LoVo (cell line): ENCODE measurements at regions not wholly inside any gene's neighbourhood (a gene's known extent, or its start where the extent isn't known, plus 50 kb on each side); places are given as distances from the start of the nearest gene placed in this dataset.
"Not testable (repeated sequence)": the region's sequence is repeated elsewhere in the genome, so short reads cannot be mapped to it uniquely, and the experiment has no call there.

ENCODE experiments used
- DNase-seq: peaks from one replicate; pipeline ENCODE4 v3.0.0-alpha.2; 2016; ENCODE audit warnings: low spot score

DNA sequence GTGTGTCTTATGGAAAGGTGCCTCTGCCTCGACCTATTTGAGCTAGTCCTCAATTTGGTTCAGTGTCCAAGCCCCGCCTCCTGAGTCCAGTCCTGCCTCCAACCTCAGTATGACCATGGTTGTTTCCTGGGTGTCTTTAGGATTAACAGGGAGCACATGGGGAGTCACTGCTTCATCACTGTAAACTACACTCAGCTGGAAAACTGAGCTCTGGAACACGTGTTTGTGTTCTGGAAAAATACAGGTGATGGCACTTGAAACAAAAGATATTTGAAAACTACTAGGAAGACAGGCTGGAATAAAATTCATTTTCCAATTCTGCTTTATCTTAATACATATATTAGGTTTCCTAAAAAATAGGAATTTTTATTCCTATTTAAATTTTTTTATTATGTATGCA, 1187.3 kb upstream of the TMEM132C start:
- DNase-seq = no peak

DNA sequence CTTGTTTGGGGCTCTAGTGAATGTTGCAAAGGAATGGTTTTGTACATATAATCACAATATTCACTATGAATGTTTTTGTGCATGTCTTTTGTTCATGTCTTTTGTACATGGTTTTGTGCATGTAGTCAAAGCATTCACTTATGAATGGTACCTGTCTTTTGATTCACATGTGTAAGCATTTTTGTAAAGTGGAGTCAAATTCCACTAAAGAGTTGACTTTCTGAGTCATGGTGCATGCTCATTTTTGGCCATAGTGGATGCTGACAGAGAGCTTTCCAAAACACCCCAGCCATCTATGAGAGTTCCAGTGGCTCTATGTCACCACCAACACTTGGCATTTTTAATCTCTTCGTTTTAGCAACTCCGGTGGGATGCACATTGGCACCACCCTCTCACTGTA, 1185.9 kb upstream of the TMEM132C start:
- no peak for DNase-seq

DNA sequence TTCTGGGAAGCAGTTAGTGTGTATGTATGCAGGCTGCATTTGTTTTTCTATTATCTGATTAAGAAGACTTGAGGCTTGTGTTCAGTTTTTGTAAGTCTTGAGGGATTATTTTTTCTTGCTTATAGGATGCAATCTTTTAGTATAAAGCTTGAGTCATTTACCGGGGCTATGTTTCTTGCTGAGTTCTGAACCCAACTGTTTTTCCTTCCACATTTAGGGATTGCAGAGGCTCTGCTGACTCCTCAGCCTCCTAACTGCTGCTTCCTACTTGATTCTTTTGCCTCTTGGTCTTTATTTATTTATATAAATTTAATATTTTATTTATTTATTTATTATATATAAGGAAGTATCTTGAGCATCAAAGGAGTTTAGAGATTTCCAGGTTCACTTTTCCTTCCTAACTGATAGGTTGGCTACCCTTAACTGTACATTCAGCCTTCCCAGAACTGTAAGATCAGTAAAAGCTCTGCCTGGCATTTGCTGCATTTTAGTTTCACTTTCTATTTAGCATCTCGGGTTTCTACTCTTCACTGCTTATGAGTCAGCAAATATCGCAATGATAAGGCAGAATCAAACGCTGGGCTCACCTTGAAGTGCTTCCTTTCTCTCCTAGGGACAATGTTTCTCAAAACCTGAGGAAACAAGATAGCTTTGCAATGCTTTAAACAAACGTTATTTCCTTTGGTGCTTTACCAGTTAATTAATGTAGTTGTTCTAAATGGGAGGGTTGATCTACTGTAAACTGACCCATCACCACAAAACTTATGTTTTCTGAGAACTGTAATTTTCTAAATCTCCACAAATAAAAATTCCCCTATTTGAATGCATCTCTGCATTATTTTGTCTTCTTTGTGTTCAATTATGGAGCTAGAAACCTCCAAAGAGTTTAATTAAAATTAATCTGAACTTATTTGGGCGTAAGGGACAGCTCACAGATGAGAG, 1183.7 kb upstream of the TMEM132C start:
- DNase-seq = peak; percentile 92

DNA sequence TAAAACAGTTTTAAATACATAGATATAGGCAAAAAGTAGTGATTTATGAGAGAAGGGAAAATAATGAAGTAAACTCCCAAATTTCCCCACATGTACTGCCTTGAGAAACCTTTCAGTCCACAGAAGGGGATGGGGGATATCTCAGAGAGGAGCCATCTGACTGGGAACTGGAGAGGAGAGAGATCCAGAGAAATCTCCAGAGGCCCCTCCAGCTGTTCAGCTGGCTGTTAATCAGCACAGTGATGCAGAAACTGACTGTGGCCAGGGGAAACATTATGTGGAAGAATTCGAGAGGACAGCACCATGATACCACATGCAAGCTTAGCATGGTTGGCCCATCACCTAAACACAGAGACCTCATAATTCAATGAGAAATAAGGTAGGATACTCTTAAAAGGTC, 1165.9 kb upstream of the TMEM132C start:
- DNase-seq = no peak

DNA sequence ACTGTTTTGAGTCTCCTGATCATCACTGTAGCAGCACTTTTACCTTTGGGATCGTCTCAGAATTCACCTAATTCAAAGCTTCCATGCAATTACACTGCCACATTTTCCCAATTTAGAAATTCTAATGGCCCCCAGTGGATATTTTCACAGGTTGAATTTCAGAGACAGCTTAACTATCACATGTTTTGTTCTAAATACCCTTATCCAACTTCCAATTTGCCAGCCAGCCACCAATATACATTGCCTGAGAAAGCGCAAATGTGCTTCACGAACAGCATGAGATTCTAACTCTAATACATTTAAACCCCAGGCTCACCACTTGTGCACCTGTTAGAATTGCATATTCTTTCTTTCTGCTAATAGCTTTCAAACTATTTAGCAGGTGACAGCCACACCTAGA, 1160.9 kb upstream of the TMEM132C start:
- no peak for DNase-seq

DNA sequence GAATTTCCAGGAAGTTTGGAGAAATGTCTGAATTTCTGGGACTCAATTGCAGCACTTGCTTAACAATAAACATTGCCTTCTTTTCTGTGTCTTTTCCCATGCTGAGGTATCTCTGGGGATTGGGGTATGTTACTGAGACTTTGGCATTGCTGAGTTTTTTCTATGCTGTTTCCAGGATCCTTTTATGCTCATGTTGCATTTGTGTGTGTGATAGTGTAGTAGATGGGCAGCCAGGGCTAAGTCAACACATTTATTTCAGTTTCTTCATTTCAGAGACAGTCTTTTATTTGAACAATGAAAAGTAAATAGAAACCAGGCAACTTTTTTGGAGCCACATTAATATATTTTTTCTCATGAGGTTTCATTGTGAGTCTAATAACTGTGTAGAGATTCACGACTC, 1160.3 kb upstream of the TMEM132C start:
- DNase-seq = no peak

DNA sequence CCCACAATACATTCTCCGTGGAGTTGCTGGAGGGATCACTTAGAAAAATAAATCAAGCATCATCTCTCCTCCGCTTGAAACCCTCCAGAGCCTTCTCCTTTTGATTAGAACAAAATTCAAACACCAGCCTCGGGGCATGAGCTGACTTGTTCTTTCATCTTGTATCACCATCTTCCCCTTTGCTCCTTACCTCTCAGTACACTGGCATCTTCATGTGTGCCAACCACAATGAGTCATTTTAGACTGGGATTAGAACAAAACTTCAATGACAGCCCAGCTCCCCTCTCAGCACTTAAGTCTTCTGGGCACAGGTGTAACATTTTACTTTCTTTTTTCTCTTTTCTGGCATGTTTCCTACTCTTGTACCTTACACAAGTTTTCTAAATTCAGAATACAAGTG, 1159.2 kb upstream of the TMEM132C start:
- DNase-seq = peak; percentile 64

DNA sequence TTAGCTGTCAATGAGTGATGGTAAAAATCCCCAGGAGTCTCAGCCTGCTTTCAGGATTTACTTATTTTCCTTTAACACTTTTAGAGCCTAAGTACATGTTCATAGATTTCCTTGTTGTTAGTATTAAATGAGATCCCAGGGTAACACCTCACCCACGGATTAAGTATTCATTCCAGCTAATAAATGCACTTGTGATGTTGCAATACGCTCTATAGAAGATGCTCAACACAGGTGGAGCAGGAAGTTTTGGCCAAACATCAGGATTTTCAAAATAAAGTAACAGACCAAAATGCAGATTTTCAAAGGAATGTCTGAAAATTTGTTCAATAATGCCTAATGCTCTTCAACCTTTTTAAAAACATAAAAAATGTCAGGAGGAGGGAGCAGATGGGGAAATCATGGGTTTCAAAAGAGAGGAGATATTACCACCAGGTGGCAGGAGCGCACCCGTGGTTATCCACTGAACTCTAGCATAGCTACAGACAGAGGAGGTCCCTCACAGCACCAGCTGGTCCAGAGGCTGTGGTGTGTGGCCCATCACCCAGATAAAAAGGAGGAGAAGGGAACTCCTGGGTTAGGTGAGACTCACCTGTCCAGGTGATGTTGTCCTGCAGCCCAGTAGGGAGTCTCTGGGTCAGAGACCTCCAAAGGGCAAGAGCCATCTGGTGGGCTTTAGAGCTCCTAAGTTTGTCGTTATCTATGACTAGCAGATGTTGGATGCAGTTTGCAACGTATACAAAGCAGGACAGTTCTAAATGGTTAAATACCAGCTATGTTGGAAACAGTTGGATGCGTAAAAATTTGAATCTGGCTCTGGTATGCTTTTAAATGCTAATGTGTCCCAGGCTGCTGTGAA, 1158.4 kb upstream of the TMEM132C start:
- peak; percentile 48 for DNase-seq

DNA sequence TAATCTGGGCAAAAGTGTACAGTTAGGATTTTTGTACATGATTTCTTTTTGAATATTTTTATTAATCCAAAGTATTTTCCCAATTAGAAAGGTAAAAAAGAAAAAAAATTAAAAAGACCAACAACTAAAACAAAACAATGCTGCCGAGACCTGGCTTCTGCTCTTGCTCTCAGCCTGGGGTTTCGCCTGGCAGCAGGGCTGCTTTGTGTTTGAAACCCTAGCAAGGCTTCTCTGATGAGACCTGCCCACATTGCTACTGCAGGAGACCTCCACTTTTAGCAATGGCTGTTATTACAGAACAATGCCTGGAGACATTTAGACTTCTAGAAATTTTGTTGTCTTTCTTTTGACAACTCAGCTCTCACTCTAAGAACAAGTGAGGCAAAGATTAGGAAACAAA, 1153.0 kb upstream of the TMEM132C start:
- no peak for DNase-seq

DNA sequence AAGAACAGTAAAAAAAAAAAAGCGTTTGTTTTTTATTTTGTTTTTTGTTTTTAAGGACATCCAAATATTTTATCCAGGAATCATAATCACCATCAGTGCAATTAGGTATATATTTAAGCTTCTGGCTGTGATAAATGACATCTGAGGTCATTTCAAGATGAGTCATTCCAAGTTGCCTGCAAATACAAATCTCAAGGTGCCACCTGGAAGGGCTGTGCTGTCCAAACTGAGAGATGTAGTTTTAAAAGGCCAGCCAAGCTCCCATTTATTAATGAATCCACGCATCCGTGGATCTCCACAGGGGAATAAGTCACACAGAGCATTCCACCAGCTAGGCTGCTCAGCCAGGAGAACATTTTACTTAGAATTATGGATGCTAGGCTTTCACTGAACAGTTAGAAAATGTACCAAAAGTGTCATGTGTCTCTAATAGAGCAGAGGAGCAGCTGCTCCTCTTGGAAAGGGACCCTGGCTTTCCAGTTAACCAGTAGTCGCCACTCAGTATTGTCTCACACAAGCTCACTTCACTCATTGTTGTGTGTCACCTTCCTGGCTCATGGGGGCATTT, 1151.4 kb upstream of the TMEM132C start:
- DNase-seq = no peak

DNA sequence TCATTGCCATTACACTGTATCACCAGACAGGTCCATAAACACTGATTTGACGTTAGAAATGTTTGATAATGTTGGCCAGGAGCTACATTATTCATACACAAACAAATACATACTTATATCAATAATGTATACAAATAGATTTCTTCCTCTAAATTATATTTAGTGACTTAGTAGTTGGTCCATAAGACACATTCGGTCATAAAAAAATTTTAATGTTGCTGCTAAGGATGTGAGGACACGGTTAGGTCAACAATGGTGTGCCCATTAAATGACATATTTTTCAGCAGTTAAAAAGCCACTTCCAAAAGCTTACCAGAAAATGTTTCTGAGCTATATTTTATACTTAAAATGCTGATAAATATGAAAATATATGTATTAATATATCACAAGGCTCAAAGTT, 1148.7 kb upstream of the TMEM132C start:
- DNase-seq = no peak

DNA sequence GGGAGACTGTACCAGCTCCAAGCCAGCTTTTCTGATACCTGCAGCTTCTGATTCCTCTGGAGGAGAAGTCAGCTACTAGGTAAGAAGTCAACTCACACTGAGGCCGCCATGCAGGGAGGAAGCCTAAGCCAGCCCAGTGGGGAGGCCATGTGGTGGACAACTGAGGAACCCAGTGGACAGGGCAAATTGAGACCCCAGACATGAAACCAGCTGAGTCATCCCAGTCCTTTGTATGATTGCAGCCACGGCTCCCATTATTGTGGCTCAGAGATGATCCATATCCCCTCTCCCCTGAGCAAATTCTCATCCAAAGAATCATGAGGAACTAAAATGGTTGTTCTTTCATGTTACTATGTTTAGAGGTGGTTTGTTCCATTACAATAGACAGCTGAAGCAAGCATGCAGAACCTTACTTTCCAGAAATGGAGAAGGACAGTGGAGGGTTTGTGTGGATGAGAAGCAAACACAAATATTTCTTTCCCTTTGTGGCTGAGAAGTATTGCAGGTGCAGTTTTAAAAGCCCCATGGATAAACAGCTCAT, 1147.3 kb upstream of the TMEM132C start:
- no peak for DNase-seq

DNA sequence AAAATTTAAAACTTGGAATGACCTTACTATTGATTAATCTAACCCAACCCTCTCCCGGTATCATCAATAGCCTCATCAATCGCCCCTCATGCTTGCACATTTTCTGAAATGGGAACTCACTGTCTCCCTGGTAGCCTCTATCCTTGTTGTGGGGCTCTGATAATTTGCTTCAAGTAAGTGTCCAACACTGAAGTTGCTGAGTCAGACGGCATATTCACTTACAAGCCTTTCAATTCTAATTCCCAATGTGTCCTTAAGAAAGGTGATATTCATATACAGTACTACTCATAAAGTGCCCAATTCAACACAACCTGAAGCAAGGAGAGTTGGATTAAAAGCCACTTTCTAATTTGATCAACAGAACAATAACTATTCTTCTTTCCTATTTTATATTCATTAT, 1146.1 kb upstream of the TMEM132C start:
- no peak for DNase-seq

DNA sequence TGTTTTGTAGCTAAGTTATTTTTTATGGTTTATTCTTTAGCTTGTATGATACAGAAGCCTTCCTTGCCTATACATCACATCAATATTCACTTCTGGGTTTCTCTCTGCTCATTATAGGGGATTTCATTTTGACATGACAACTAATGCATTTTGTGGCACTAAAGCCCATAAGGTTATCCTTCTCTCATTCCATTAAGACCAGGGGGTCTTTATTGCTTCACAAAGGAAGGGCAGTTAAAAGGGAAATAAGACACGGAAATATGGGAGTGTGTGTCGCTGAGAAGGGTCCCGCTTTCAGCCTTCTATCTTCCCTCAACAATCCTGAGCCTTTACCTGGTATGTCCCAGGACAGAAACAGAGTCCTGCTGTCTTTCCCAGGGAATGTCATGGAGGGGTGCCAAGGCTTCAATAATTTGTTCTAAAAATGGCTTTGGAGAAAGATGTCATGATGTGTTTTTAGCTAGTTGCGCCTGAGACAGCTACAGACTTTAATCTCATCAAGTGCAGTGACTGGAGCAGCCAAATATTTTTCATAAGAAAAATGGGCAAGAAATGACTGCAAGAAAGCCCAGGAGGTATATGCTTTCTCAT, 1145.4 kb upstream of the TMEM132C start:
- no peak for DNase-seq

DNA sequence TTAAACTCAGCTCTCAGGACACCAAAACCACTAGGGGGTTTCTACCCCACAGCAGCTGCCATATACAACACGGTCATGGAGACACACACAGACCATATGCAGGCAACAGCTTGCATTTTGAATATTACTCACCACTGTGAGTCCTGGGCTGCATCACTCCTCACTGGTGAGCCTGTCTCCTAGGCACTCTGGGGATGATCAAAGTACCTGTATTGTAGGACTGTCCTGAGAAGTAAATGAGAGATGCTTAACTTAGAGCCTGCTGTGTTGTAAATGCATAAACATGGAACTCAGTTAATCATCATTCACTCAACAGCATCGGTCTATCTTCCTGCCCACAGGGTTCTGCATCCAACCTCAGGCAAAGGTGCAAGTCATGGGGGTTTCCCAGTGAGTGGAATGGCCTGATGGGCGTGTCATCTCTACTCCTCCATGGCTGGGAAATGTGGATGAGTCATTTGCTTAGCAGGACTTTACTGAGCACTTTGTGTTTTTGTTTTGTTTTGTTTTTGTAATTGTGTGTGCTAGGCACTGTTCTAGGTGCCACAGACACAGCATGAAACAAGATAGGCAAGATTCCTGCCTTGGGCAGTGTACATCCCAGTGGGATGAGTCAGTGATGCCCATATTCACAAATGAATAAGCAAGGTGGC, 1141.2 kb upstream of the TMEM132C start:
- DNase-seq = peak; percentile 96

DNA sequence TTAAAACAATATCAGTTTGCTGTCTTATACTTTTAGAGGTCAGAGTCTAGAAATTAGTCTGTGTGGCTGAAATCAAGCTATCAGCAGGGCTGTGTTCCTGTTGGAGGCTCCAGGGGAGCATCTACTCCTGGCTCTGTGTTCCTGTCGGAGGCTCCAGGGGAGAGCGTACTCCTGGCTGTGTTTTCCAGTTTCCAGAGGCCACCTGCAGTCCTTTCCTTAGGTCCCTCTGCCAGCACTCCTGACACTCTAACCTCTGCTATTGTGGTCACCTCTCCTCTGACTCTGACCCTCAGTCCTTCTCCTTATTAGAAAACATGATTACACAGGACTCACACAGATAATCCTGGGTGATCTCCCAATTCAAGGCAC, 1140.7 kb upstream of the TMEM132C start:
- DNase-seq = no peak

DNA sequence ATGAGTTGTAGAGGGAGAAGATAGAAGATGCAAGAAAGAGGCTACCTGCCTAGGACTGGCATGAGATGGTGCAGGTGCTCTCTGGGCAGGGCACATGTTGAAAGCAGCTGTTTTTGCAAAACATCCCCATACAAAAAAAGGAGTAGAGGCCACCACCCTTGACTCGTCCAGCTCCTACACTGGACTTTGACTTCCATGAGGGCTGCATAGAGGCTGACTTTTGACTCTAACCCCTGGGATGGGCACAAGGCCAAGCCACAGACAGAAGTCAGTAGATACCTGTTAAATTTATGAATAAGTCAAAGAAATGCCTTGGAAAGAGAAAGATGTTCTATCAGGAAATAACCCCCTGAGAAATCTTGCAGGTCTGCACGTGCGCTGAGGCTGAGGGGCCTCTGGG, 1139.1 kb upstream of the TMEM132C start:
- DNase-seq = peak; percentile 22

DNA sequence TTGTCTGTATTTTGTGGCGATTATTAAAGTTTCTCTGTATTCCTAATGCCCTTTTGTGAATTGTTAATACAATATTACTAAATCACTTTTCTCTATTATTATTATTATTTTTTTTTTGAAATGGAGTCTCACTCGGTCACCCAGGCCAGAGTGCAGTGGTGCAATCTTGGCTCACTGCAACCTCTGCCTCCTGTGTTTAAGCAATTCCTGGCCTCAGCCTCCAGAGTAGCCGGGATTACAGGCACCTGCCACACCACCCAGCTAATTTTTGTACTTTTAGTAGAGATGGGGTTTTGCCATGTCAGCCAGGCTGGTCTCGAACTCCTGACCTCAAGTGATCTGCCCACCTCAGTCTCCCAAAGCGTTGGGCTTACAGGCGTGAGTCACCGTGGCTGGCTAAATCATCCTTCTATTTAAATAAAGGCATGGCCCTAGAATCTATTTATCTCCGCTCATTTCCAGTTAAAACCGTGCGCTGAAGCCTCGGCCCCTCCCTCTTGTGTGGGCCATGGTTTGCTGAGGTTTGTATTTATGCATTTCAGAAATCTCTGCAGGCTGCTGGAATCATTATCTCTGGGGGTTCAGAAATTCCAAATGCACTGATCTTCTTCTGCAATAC, 1136.4 kb upstream of the TMEM132C start:
- DNase-seq = no peak

DNA sequence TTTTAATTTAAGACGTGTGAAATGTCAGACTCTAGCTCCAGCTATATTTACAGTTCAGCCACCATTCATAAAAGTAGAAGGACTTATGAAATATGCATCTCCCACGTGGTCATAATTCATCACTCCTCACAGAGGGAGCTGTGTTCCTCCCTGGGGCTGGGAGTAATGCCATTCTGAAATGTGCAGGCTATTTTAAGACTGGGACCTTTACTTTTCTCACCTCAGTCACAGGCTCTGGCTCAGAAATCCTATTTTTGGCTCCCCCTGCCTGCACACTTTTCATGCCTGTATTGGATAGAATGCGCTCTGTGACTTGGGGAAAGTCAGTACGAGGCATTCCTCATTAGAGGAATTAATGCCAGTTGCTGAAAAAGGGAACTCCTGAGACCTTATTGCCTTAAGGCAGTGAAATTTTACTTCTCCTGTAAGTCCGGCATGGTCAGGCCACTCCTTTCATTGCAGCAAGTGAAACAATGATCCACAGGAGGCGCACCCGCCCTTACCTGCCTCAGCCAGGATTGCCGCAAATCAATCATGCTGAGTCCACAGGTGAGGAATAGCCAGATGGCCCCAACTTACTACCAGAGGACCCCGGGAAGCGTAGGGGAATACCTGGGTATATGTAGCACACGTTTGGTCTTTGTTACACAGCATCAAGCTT, 1133.2 kb upstream of the TMEM132C start:
- DNase-seq = no peak

DNA sequence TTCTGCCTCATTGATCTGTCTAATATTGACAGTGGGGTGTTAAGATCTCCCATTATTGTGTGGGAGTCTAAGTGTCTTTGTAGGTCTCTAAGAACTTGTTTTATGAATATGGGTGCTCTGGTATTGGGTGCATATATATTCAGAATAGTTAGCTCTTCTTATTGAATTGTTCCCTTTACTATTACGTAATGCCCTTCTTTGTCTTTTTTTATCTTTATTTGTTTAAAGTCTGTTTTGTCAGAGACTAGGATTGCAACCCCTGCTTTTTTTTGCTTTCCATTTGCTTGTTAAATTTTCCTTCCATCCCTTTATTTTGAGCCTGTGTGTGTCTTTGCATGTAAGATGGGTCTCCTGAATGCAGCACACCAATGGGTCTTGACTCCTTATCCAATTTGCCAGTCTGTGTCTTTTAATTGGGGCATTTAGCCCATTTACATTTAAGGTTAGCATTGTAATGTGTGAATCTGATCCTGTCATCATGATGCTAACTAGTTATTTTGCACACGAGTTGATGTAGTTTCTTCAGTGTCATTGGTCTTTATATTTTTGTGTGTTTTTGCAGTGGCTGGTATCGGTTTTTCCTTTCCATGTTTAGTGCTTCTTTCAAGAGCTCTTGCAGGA, 1126.0 kb upstream of the TMEM132C start:
- DNase-seq = not testable (repeated sequence)
